GM23338 (cell line): ENCODE measurements at regions not wholly inside any gene's neighbourhood (a gene's known extent, or its start where the extent isn't known, plus 50 kb on each side); places are given as distances from the start of the nearest gene placed in this dataset.

Source experiments
- EZH2 ChIP-seq: fragments of 200-600 bp; sonication (generic); IDR thresholded peaks from one replicate; pipeline ENCODE4 v1.8.0; 2017; ENCODE audit warnings: antibody characterized with exemption, mild to moderate bottlenecking, low read depth; ENCODE audit not compliant: unreplicated experiment
- POLR2AphosphoS5 ChIP-seq: IDR thresholded peaks from 2 replicates; pipeline ENCODE4 v1.6.1; 2016; ENCODE audit warnings: antibody characterized with exemption, low read depth

GRCh38 chr12:19597167-19598026, 158.1 kb downstream of the AEBP2 start:
- no peak for TF ChIP-seq POLR2AphosphoS5
- TF ChIP-seq EZH2 = no peak
